ENCODE measurements at regions not wholly inside any gene's neighbourhood (a gene's known extent, or its start where the extent isn't known, plus 50 kb on each side); places are given as distances from the start of the nearest gene placed in this dataset.

GRCh38 chr1:18537386-18538306, 56.9 kb downstream of the KLHDC7A start:
- no peaks in the 10 kb centered on the region for H3K4me1 ChIP-seq (ENCODE audit: control insufficient read depth, extremely low read depth, insufficient read depth, low read length)
- H2AFZ ChIP-seq (ENCODE audit: low read depth, low read length), result no peak overlapping the region
- TF ChIP-seq, protein P1, sequence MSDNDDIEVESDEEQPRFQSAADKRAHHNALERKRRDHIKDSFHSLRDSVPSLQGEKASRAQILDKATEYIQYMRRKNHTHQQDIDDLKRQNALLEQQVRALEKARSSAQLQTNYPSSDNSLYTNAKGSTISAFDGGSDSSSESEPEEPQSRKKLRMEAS (IDR thresholded peaks at IDR 0.05; ENCODE audit: insufficient read depth, insufficient read length), result no peak
- TF ChIP-seq MYC (IDR thresholded peaks at IDR 0.05; ENCODE audit: low read depth, low read length), result no peak
- no peak for TF ChIP-seq FOS (IDR thresholded peaks at IDR 0.05; ENCODE audit: borderline replicate concordance, insufficient read depth, low read length)
- TF ChIP-seq EZH2 (IDR thresholded peaks at IDR 0.05; ENCODE audit: borderline replicate concordance, low read depth, low read length, severe bottlenecking), result no peak
- TF ChIP-seq POLR2A (IDR thresholded peaks at IDR 0.05; ENCODE audit: low read depth, low read length), result no peak
- TF ChIP-seq, protein P2, sequence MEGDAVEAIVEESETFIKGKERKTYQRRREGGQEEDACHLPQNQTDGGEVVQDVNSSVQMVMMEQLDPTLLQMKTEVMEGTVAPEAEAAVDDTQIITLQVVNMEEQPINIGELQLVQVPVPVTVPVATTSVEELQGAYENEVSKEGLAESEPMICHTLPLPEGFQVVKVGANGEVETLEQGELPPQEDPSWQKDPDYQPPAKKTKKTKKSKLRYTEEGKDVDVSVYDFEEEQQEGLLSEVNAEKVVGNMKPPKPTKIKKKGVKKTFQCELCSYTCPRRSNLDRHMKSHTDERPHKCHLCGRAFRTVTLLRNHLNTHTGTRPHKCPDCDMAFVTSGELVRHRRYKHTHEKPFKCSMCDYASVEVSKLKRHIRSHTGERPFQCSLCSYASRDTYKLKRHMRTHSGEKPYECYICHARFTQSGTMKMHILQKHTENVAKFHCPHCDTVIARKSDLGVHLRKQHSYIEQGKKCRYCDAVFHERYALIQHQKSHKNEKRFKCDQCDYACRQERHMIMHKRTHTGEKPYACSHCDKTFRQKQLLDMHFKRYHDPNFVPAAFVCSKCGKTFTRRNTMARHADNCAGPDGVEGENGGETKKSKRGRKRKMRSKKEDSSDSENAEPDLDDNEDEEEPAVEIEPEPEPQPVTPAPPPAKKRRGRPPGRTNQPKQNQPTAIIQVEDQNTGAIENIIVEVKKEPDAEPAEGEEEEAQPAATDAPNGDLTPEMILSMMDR (IDR thresholded peaks at IDR 0.05; ENCODE audit: extremely low read depth in 1 of 2, insufficient read depth in 1 of 2, low read depth in 1 of 2, low read length in 2 of 2), result no peak
- no peak for TF ChIP-seq GATA2 (IDR thresholded peaks at IDR 0.05; ENCODE audit: insufficient read depth, insufficient read length, low read depth, low read length)
- TF ChIP-seq POLR2AphosphoS5 (IDR thresholded peaks at IDR 0.05; ENCODE audit: insufficient read depth, low read depth, low read length), result no peak
- no peak for TF ChIP-seq JUN (IDR thresholded peaks at IDR 0.05; ENCODE audit: borderline replicate concordance, insufficient read depth, insufficient read length, low read depth)
- no peak for DNase-seq (ENCODE audit: low read depth, low spot score)
- no peak overlapping the region for H3K27ac ChIP-seq (ENCODE audit: insufficient read depth, low read depth, low read length)
- no TSS peak for BruUV-seq (replicated peaks)
- no peaks in the 10 kb centered on the region for H3K36me3 ChIP-seq (ENCODE audit: control insufficient read depth in 2 of 2, extremely low read depth in 1 of 2, insufficient read depth in 2 of 2, low read length in 2 of 2)
- H3K9me3 ChIP-seq (replicated peaks; ENCODE audit: control insufficient read depth, insufficient read depth, low read length), result no peaks in the 10 kb centered on the region
- no peak for FAIRE-seq
- ChIA-PET POLR2A (no interaction called here), CTCF (no interaction called here)
- no peak overlapping the region for H3K4me2 ChIP-seq (ENCODE audit: insufficient read depth, low read length)
- no peak overlapping the region for H3K4me3 ChIP-seq (replicated peaks in 1 of 3; ENCODE audit: insufficient read depth in 1 of 3, low read depth in 1 of 3, low read length in 3 of 3)
- H3K79me2 ChIP-seq (ENCODE audit: control insufficient read depth, insufficient read depth, low read length), result no peaks in the 10 kb centered on the region
- no peaks in the 10 kb centered on the region for H4K20me1 ChIP-seq (replicated peaks; ENCODE audit: control insufficient read depth, extremely low read depth, insufficient read depth, low read length)
- no peaks in the 10 kb centered on the region for H3K27me3 ChIP-seq (ENCODE audit: control insufficient read depth in 2 of 2, insufficient read depth in 2 of 2, low read length in 2 of 2)
- dilution Hi-C loops (cut with MboI; ENCODE audit: extremely low pct_ligation_motif_present, low sequenced_read_pairs) (no loop called here), intact Hi-C loops (cut with micrococcal nuclease) (no loop called here)
- no peaks in the 10 kb centered on the region for H3K9me1 ChIP-seq (replicated peaks; ENCODE audit: control insufficient read depth, extremely low read depth, insufficient read depth, low read length)
- no peak overlapping the region for H3K9ac ChIP-seq (replicated peaks; ENCODE audit: extremely low read depth, insufficient read depth, low read length)
